ENCODE measurements at regions not wholly inside any gene's neighbourhood (a gene's known extent, or its start where the extent isn't known, plus 50 kb on each side); places are given as distances from the start of the nearest gene placed in this dataset.

DNA sequence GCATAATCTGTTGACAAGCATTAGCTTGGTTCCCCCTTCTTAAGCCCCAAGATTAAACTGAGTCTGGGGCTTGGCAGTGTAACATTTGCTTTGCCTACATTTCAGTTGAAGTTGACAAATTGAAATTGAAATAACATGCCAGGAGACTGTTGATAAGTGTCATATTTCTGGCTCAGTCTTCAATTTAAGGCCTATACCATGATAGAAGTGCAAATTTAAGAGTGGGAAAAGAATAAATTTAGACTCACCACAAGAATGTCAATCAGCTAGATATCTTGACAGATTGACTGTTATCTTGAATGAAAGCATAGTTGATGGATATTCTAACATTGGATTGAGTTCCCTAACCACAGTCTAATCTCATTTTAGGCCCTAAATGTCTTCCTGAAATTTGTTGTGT is 117.6 kb downstream of the MAGEB17 start:
- CTCF ChIA-PET = no interaction called here

DNA sequence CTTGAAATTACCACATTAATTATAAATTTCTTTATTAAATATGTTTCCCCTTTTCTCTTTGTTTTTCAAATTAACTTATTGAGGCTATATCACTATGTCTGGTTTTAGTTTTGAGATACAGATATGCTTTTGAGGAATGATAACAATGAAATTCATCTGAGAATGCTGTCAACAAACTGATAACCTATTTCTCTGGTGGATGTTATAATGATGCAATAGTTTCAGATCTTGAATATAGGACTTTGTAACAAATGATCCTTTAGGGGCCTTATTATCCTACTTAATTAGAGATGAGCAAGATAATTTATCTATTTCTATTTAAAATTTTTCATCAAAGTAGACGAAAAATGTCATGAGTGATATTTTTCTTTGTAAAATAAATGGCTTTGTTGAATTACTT is 123.7 kb downstream of the MAGEB17 start:
- POLR2A ChIA-PET = no interaction called here
- DNase-seq (ENCODE audit: low read depth, low spot score) = no peak
- TF ChIP-seq, protein P1, sequence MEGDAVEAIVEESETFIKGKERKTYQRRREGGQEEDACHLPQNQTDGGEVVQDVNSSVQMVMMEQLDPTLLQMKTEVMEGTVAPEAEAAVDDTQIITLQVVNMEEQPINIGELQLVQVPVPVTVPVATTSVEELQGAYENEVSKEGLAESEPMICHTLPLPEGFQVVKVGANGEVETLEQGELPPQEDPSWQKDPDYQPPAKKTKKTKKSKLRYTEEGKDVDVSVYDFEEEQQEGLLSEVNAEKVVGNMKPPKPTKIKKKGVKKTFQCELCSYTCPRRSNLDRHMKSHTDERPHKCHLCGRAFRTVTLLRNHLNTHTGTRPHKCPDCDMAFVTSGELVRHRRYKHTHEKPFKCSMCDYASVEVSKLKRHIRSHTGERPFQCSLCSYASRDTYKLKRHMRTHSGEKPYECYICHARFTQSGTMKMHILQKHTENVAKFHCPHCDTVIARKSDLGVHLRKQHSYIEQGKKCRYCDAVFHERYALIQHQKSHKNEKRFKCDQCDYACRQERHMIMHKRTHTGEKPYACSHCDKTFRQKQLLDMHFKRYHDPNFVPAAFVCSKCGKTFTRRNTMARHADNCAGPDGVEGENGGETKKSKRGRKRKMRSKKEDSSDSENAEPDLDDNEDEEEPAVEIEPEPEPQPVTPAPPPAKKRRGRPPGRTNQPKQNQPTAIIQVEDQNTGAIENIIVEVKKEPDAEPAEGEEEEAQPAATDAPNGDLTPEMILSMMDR (IDR thresholded peaks at IDR 0.05; ENCODE audit: insufficient read depth, low read length, missing control alignments) = no peak
- no peak overlapping the region for H3K4me3 ChIP-seq (ENCODE audit: low read depth, low read length)
- CTCF ChIA-PET = no interaction called here

More for the DNA sequence above, 117.6 kb downstream of the MAGEB17 start:
- H3K4me3 ChIP-seq (ENCODE audit: low read depth, low read length) = no peak overlapping the region
- no peak for DNase-seq (ENCODE audit: low read depth, low spot score)
- POLR2A ChIA-PET = no interaction called here
- TF ChIP-seq, protein P1 (IDR thresholded peaks at IDR 0.05; ENCODE audit: insufficient read depth, low read length, missing control alignments) = no peak

DNA sequence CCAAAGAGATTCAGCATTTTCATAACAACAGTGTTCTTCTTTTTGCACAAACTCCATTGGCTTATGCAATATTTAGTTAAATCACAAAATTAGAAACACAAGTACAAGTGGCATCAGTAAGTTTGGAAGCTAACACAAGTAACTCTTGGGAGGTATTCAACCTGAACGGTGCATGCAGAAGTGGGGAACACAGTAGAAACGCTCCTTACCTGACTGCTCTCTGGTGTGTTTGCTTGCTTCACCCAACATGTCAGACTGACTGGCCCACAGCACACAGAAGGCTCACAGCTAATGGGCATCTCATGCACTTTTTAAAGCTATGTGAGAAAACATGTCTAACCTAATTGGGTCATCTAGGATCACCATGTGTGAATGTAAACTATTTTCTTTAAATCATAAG is 133.6 kb downstream of the MAGEB17 start:
- no peak overlapping the region for H3K4me3 ChIP-seq (ENCODE audit: low read depth, low read length)
- TF ChIP-seq, protein P1 (IDR thresholded peaks at IDR 0.05; ENCODE audit: insufficient read depth, low read length, missing control alignments) = no peak
- no peak for DNase-seq (ENCODE audit: low read depth, low spot score)
- ChIA-PET CTCF (no interaction called here), POLR2A (no interaction called here)

DNA sequence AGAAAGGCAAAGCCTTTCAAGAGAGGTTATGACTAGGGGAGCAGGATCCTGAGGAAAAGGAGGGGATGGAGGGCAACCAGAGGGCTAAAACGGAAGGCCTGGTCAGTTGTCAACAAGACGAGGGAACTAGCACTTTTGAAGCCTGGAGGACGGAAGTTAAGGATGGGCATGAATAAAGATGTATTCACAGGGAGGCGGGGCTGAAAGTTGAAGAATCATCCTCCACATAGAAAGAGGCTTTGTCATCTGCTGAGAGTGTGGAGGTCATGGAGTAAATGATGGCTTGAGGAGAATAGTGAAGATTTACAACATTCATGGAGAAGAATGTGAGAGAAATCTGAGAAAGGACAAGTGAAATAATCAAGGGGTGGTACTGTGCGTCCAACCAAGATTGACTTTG is 137.5 kb downstream of the MAGEB17 start:
- POLR2A ChIA-PET = no interaction called here
- no peak for DNase-seq (ENCODE audit: low read depth, low spot score)
- CTCF ChIA-PET = no interaction called here
- TF ChIP-seq, protein P1 (IDR thresholded peaks at IDR 0.05; ENCODE audit: insufficient read depth, low read length, missing control alignments) = no peak
- H3K4me3 ChIP-seq (ENCODE audit: low read depth, low read length) = no peak overlapping the region

DNA sequence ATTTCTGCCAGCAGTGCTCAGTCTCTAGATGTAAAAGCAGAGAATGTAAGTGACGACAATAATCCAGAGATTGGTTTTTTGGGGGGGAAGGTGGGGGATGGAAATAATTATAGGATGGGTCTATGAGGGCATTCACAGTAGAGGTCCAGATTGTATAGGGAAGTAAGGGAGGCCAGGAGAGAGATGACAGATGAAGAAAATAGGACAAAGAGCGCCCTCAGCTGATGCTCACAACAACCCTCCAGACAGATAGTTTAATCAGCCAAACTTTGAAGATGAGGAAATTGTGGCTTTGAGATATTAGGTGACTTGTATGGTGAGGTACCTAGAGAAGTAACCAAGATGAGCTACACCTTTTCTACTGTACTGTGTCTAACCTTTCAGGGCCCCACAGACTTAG is 137.9 kb downstream of the MAGEB17 start:
- DNase-seq (ENCODE audit: low read depth, low spot score) = no peak
- H3K4me3 ChIP-seq (ENCODE audit: low read depth, low read length) = no peak overlapping the region
- CTCF ChIA-PET = no interaction called here
- POLR2A ChIA-PET = no interaction called here
- TF ChIP-seq, protein P1 (IDR thresholded peaks at IDR 0.05; ENCODE audit: insufficient read depth, low read length, missing control alignments) = no peak

DNA sequence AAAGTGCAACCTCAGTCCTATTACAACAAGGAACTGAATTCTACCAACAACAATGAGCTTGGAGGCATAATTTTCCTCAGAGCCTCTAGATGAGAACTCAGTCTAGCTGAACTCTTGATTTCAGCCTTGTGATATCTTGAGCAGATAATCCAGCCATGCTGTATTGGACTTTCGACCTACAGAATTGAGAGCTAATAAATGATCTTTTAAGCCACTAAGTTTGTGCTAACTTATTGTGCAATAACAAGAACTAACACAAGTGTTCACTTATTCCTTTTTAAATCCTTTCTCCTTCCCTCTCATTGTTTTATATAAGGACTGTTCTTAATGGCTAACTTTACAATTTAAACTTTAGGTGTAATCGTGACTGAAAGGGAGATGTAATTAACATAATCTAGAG is 140.7 kb downstream of the MAGEB17 start:
- ChIA-PET POLR2A (no interaction called here), CTCF (interaction anchor here (0.8 kb wide), 2 partner anchors 10 to 19 kb away, joined by 3 read pairs; no protein-coding TSS in a partner anchor)
- DNase-seq (ENCODE audit: low read depth, low spot score) = no peak
- H3K4me3 ChIP-seq (ENCODE audit: low read depth, low read length) = no peak overlapping the region
- TF ChIP-seq, protein P1 (IDR thresholded peaks at IDR 0.05; ENCODE audit: insufficient read depth, low read length, missing control alignments) = no peak

Data from AG04449 (cell line).